Heart right ventricle (tissue), 16 donors: ENCODE measurements at regions not wholly inside any gene's neighbourhood (a gene's known extent, or its start where the extent isn't known, plus 50 kb on each side); places are given as distances from the start of the nearest gene placed in this dataset.

Experiments
- ATAC-seq, 8 donors: fragments of 200-7000 bp; cut with Tn5 transposase; one replicate each; pipeline ENCODE4 v1.9.1; 2020; ENCODE audit warnings: mild to moderate bottlenecking in 8 of 8, moderate library complexity in 8 of 8, moderate number of reproducible peaks in 1 of 8
- DNase-seq, 2 donors: peaks; one replicate each; pipeline ENCODE4 v3.0.0-alpha.2; 2020
- H3K27ac ChIP-seq, 10 donors: fragments of 200-600 bp; sonication (generic) in 2 of 10; one replicate each; pipeline versions ENCODE4 v1.5.0 to v1.8.0; 2020 to 2022; ENCODE audit warnings: mild to moderate bottlenecking in 3 of 10
- H3K27me3 ChIP-seq, 7 donors: fragments of 200-600 bp; one replicate each; pipeline ENCODE4 v1.8.0; 2021 to 2022; ENCODE audit warnings: mild to moderate bottlenecking in 2 of 7
- H3K36me3 ChIP-seq, 9 donors: fragments of 200-600 bp; sonication (generic) in 1 of 9; one replicate each; pipeline versions ENCODE4 v1.5.0 to v1.8.0; 2020 to 2022; ENCODE audit warnings: mild to moderate bottlenecking in 2 of 9
- H3K4me1 ChIP-seq, 9 donors: fragments of 200-600 bp; sonication (generic) in 1 of 9; one replicate each; pipeline versions ENCODE4 v1.5.0 to v1.8.0; 2020 to 2022; ENCODE audit warnings: mild to moderate bottlenecking in 4 of 9
- H3K4me3 ChIP-seq, 10 donors: fragments of 200-600 bp; sonication (generic) in 2 of 10; one replicate each; pipeline versions ENCODE4 v1.5.0 to v1.8.0; 2020 to 2022; ENCODE audit warnings: mild to moderate bottlenecking in 7 of 10, moderate library complexity in 2 of 10
- H3K9me3 ChIP-seq, 11 donors: fragments of 200-600 bp in 10 of 11; sonication (generic) in 2 of 11; one replicate each; pipeline versions ENCODE4 v1.5.0 to v1.8.0; 2013 to 2022; ENCODE audit warnings: mild to moderate bottlenecking in 2 of 11, control low read depth in 1 of 11, moderate library complexity in 1 of 11
- WGBS, 2 donors: extraction: QIAGEN DNeasy Blood & Tissue Kit; methylation state at CpG; one replicate each; pipeline ENCODE4 v1.1.7; 2013; ENCODE audit warnings: inconsistent platforms in 1 of 2; 5-methylcytosine and 5-hydroxymethylcytosine counted together
- intact Hi-C, 10 donors: fragments of 100-400 bp; cut with DNase I; formaldehyde crosslinking; loops; one replicate each; pipeline versions ENCODE4 v1.11.1 to v1.14.2; 2022
- microRNA-seq, 2 donors: library from miRNA; unstranded; fragments of <30 nt; microRNA quantifications; one replicate each; pipeline ENCODE4 v1.2.0, GENCODE V29; 2021
- TF ChIP-seq, protein P1 (sequence below), 9 donors: fragments of 200-600 bp; sonication (generic) in 2 of 9; IDR thresholded peaks; one replicate each; pipeline versions ENCODE4 v1.5.0 to v1.8.0; 2021 to 2022; ENCODE audit warnings: antibody characterized with exemption in 9 of 9, mild to moderate bottlenecking in 5 of 9, moderate library complexity in 1 of 9
- donor health status: Arrhythmogenic right ventricular cardiomyopathy.
- donor health status: ischemic (EF 13 %, LVEDD 7.1; RV severe dilation, severe dysfunction).
- donor health status: healthy with polysubstance abuse.
- donor health status: DM: no; HTN: yes; CAD: no.
- donor health status: DM: no; HTN: no; CAD: no.
- donor health status: ischemic (EF 25% LVEDD 6.9; RV normal size, moderate dysfunction).
- donor health status: ischemic (EF 25% LVEDD 5.7; RV mildly dilated, moderate dysfunction).
- donor health status: healthy.
- donor health status: DM: yes; HTN: yes; CAD: no.
- donor health status: Ischemic cardiomyopathy.
- donor health status: ischemic (EF 35%, LVEDD 5.7; RV mildly dilated, moderate dysfunction).
- donor health status: nonischemic (EF 11% LVEDD 7.7; RV severe dilation, severe dysfunction).
- donor health status: DM: yes; HTN: yes; CAD: no.
- donor health status: PGD.
- donor health status: ischemic (EF 29% LVEDD 5.4; RV normal size, mild dysfunction).
- donor health status: nonischemic (EF 23%, LVEDD 6.1; RV moderate dilation, normal function).

- no peak overlapping the region for H3K4me3 ChIP-seq
- H3K27me3 ChIP-seq, result no peaks in the 10 kb centered on the region
- no peaks in the 10 kb centered on the region for H3K4me1 ChIP-seq
- TF ChIP-seq, protein P1, sequence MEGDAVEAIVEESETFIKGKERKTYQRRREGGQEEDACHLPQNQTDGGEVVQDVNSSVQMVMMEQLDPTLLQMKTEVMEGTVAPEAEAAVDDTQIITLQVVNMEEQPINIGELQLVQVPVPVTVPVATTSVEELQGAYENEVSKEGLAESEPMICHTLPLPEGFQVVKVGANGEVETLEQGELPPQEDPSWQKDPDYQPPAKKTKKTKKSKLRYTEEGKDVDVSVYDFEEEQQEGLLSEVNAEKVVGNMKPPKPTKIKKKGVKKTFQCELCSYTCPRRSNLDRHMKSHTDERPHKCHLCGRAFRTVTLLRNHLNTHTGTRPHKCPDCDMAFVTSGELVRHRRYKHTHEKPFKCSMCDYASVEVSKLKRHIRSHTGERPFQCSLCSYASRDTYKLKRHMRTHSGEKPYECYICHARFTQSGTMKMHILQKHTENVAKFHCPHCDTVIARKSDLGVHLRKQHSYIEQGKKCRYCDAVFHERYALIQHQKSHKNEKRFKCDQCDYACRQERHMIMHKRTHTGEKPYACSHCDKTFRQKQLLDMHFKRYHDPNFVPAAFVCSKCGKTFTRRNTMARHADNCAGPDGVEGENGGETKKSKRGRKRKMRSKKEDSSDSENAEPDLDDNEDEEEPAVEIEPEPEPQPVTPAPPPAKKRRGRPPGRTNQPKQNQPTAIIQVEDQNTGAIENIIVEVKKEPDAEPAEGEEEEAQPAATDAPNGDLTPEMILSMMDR (IDR thresholded peaks at IDR 0.05), result no peak
- H3K36me3 ChIP-seq, result no peaks in the 10 kb centered on the region
- H3K9me3 ChIP-seq, result peaks cover 0 to 11% (median 0%) of the 10 kb centered on the region in 11 donors
- ATAC-seq (no peak), DNase-seq (no peak)
- intact Hi-C loops, result no loop called here
- no peak overlapping the region for H3K27ac ChIP-seq
- WGBS, 2 donors, result 70 to 78% methylated on average over 5 of the region's 5 CpGs
These were observed 60.3 kb upstream of the EPHA6 start for GRCh38 chr3:96754128-96754527.

DNA sequence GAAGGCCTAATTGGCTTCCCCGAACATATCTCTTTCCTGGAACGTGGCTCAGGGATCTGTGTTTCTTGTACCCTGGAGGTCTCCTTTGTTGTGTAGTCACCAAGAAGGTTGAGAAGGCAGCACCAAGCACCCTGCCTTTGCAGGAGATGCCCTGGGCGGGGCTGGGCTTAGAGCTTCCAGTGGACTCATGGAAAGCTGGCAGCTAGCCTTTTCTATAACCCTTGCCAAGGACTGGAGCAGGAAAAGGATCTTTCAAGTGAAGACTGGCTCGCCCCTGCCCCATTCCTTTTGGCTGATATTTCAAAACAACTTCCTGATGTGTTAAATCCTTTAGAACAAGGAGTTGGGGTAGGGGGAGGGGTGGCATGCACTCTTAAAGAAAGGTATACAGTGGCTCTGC, 58.9 kb upstream of the EPHA6 start:
- 65 to 67% methylated on average over 4 of the region's 4 CpGs for WGBS, 2 donors
- DNase-seq, result no peak
- H3K27me3 ChIP-seq, result no peaks in the 10 kb centered on the region
- intact Hi-C loops, result no loop called here
- TF ChIP-seq, protein P1 (IDR thresholded peaks at IDR 0.05), result no peak
- no peak for ATAC-seq
- H3K4me3 ChIP-seq, result no peak overlapping the region
- H3K36me3 ChIP-seq, result no peaks in the 10 kb centered on the region
- no peak overlapping the region for H3K27ac ChIP-seq
- no peaks in the 10 kb centered on the region for H3K4me1 ChIP-seq
- H3K9me3 ChIP-seq, result peaks cover 0 to 4% (median 0%) of the 10 kb centered on the region in 11 donors

- Histone ChIP-seq H3K27me3 (no peaks in the 10 kb centered on the region), H3K9me3 (no peaks in the 10 kb centered on the region), H3K27ac (no peak overlapping the region), H3K4me3 (no peak overlapping the region), H3K4me1 (no peaks in the 10 kb centered on the region), H3K36me3 (no peaks in the 10 kb centered on the region)
- DNase-seq, result no peak
- WGBS, 2 donors, result 34 to 36% methylated on average over 1 of the region's 1 CpG
- intact Hi-C loops, result no loop called here
- TF ChIP-seq, protein P1 (IDR thresholded peaks at IDR 0.05), result no peak
- ATAC-seq, result no peak
These were observed 57.9 kb upstream of the EPHA6 start for GRCh38 chr3:96756516-96756915.

GRCh38 chr3:96760956-96761355, 53.4 kb upstream of the EPHA6 start:
- Histone ChIP-seq H3K36me3 (no peaks in the 10 kb centered on the region), H3K27ac (no peak overlapping the region), H3K4me1 (no peaks in the 10 kb centered on the region), H3K27me3 (no peaks in the 10 kb centered on the region), H3K9me3 (no peaks in the 10 kb centered on the region), H3K4me3 (no peak overlapping the region)
- 78 to 81% methylated on average over 4 of the region's 4 CpGs for WGBS, 2 donors
- DNase-seq (no peak), ATAC-seq (no peak)
- TF ChIP-seq, protein P1 (IDR thresholded peaks at IDR 0.05), result no peak
- intact Hi-C loops, result no loop called here

Small RNA genes in the stretch of these regions (microRNA-seq; reads per million reads assigned to microRNA genes)
- 0 reads per million in 2 donors for gene MIR8060
